NCI-H2107 treated with DMSO at 0.1 percent for 48 hours (cell line): ENCODE measurements at regions not wholly inside any gene's neighbourhood (a gene's known extent, or its start where the extent isn't known, plus 50 kb on each side); places are given as distances from the start of the nearest gene placed in this dataset.
"Not testable (repeated sequence)": the region's sequence is repeated elsewhere in the genome, so short reads cannot be mapped to it uniquely, and the experiment has no call there.

Experiments used
- DNase-seq: peaks from one replicate; lab custom pipeline; 2025; ENCODE audit not compliant: unreplicated experiment; lab: John Stamatoyannopoulos, UW

- DNase-seq = no peak
These were observed 632.6 kb upstream of the INTU start for GRCh38 chr4:127000110-127000509.

- DNase-seq = no peak
These were observed 631.9 kb upstream of the INTU start for GRCh38 chr4:127000846-127001245.

GRCh38 chr4:127001933-127002332 is 630.8 kb upstream of the INTU start:
- DNase-seq = no peak

- DNase-seq = no peak
These were observed 626.3 kb upstream of the INTU start for GRCh38 chr4:127006446-127006877.

- no peak for DNase-seq
These were observed 625.5 kb upstream of the INTU start for GRCh38 chr4:127007305-127007704.

- DNase-seq = no peak
These were observed 620.2 kb upstream of the INTU start for GRCh38 chr4:127012549-127012948.

- DNase-seq = no peak
These were observed 617.1 kb upstream of the INTU start for GRCh38 chr4:127015667-127016117.

GRCh38 chr4:127018381-127018780 is 614.4 kb upstream of the INTU start:
- no peak for DNase-seq

- DNase-seq = not testable (repeated sequence)
These were observed 611.9 kb upstream of the INTU start for GRCh38 chr4:127020831-127021230.

- DNase-seq = no peak
These were observed 596.5 kb upstream of the INTU start for GRCh38 chr4:127036296-127036695.

- peak; percentile 30 for DNase-seq
These were observed 586.9 kb upstream of the INTU start for GRCh38 chr4:127045861-127046260.

GRCh38 chr4:127047930-127048329 is 584.8 kb upstream of the INTU start:
- no peak for DNase-seq

GRCh38 chr4:127048376-127049044 is 584.2 kb upstream of the INTU start:
- no peak for DNase-seq

GRCh38 chr4:127049526-127049925 is 583.2 kb upstream of the INTU start:
- no peak for DNase-seq

GRCh38 chr4:127052742-127053141 is 580.0 kb upstream of the INTU start:
- DNase-seq = no peak

GRCh38 chr4:127055357-127055756 is 577.4 kb upstream of the INTU start:
- peak; percentile 16 for DNase-seq

- DNase-seq = no peak
These were observed 563.1 kb upstream of the INTU start for GRCh38 chr4:127069675-127070074.

- no peak for DNase-seq
These were observed 561.3 kb upstream of the INTU start for GRCh38 chr4:127071443-127071842.

- no peak for DNase-seq
These were observed 552.6 kb upstream of the INTU start for GRCh38 chr4:127080141-127080540.

GRCh38 chr4:127081041-127081440 is 551.7 kb upstream of the INTU start:
- no peak for DNase-seq

GRCh38 chr4:127082986-127083385 is 549.8 kb upstream of the INTU start:
- no peak for DNase-seq

GRCh38 chr4:127084666-127085065 is 548.1 kb upstream of the INTU start:
- no peak for DNase-seq

GRCh38 chr4:127097061-127097460 is 535.7 kb upstream of the INTU start:
- no peak for DNase-seq
